ENCODE measurements at regions not wholly inside any gene's neighbourhood (a gene's known extent, or its start where the extent isn't known, plus 50 kb on each side); places are given as distances from the start of the nearest gene placed in this dataset.
A peak's percentile ranks its signal among the peaks of the same experiment; 100 is the strongest.

GRCh38 chr6:45721665-45722064 is 294.0 kb downstream of the CLIC5 start:
- POLR2A ChIA-PET: no interaction called here

GRCh38 chr6:45718871-45719270 is 296.8 kb downstream of the CLIC5 start:
- Mint-ChIP-seq H3K27me3 (peaks cover 0 to 4% of the 10 kb centered on the region in 2 donors), H3K36me3 (peaks cover 0 to 7% (median 6%) of the 10 kb centered on the region in 3 donors), H3K4me1 (peaks cover 10 to 15% (median 11%) of the 10 kb centered on the region in 3 donors), H3K27ac (no peak overlapping the region), H3K4me3 (no peak overlapping the region), H3K9me3 (peaks cover 0 to 7% (median 6%) of the 10 kb centered on the region in 5 donors)
- Histone ChIP-seq H3K4me1 (ENCODE audit: insufficient read depth, low read length) (peaks cover 5% of the 10 kb centered on the region), H3K27ac (ENCODE audit: low read depth, low read length) (no peak overlapping the region), H3K36me3 (ENCODE audit: insufficient read depth, low read length) (no peaks in the 10 kb centered on the region), H3K27me3 (ENCODE audit: insufficient read depth, low read length, poor library complexity, severe bottlenecking) (no peaks in the 10 kb centered on the region), H3K4me3 (ENCODE audit: low read length) (no peak overlapping the region), H3K9me3 (ENCODE audit: low read length) (no peaks in the 10 kb centered on the region)
- DNase-seq: no peak
- CTCF ChIA-PET: no interaction called here
- POLR2A ChIA-PET: interaction anchor here (1.0 kb wide), 1 partner anchor 158 kb away, joined by 5 read pairs; no protein-coding TSS in a partner anchor

More at GRCh38 chr6:45721665-45722064, 294.0 kb downstream of the CLIC5 start:
- no peaks in the 10 kb centered on the region for H3K36me3 ChIP-seq (ENCODE audit: insufficient read depth, low read length)
- H3K4me1 ChIP-seq (ENCODE audit: insufficient read depth, low read length): no peaks in the 10 kb centered on the region
- no peak overlapping the region for H3K4me3 ChIP-seq (ENCODE audit: low read length)
- Mint-ChIP-seq H3K27me3 (peaks cover 0 to 2% of the 10 kb centered on the region in 2 donors), H3K4me3 (no peak overlapping the region), H3K4me1 (no peaks in the 10 kb centered on the region), H3K9me3 (peaks cover 0 to 7% (median 6%) of the 10 kb centered on the region in 5 donors), H3K36me3 (peaks cover 0 to 7% (median 6%) of the 10 kb centered on the region in 3 donors), H3K27ac (peak overlapping the region in 1 of 8 donors; percentile 19)
- H3K27ac ChIP-seq (ENCODE audit: low read depth, low read length): no peak overlapping the region
- no peak for DNase-seq
- H3K27me3 ChIP-seq (ENCODE audit: insufficient read depth, low read length, poor library complexity, severe bottlenecking): no peaks in the 10 kb centered on the region
- H3K9me3 ChIP-seq (ENCODE audit: low read length): no peaks in the 10 kb centered on the region
- CTCF ChIA-PET: no interaction called here

- no peaks in the 10 kb centered on the region for H3K36me3 ChIP-seq (ENCODE audit: insufficient read depth, low read length)
- Mint-ChIP-seq H3K4me1 (peaks cover 10 to 17% (median 12%) of the 10 kb centered on the region in 3 donors), H3K36me3 (peaks cover 0 to 7% (median 5%) of the 10 kb centered on the region in 3 donors), H3K27me3 (peaks cover 0 to 4% of the 10 kb centered on the region in 2 donors), H3K27ac (no peak overlapping the region), H3K4me3 (no peak overlapping the region), H3K9me3 (peaks cover 0 to 5% (median 4%) of the 10 kb centered on the region in 5 donors)
- H3K9me3 ChIP-seq (ENCODE audit: low read length): no peaks in the 10 kb centered on the region
- ChIA-PET CTCF (no interaction called here), POLR2A (no interaction called here)
- H3K27me3 ChIP-seq (ENCODE audit: insufficient read depth, low read length, poor library complexity, severe bottlenecking): no peaks in the 10 kb centered on the region
- peaks cover 5% of the 10 kb centered on the region for H3K4me1 ChIP-seq (ENCODE audit: insufficient read depth, low read length)
- no peak overlapping the region for H3K27ac ChIP-seq (ENCODE audit: low read depth, low read length)
- DNase-seq: no peak
- H3K4me3 ChIP-seq (ENCODE audit: low read length): no peak overlapping the region
Measured at GRCh38 chr6:45718131-45718530, 297.5 kb downstream of the CLIC5 start.

GRCh38 chr6:45717715-45718114 is 297.9 kb downstream of the CLIC5 start:
- Mint-ChIP-seq H3K27me3 (peaks cover 0 to 4% of the 10 kb centered on the region in 2 donors), H3K4me3 (no peak overlapping the region), H3K9me3 (peaks cover 0 to under 1% (median under 1%) of the 10 kb centered on the region in 5 donors), H3K27ac (no peak overlapping the region), H3K4me1 (peaks cover 10 to 17% (median 12%) of the 10 kb centered on the region in 3 donors), H3K36me3 (peaks cover 0 to 3% (median 1%) of the 10 kb centered on the region in 3 donors)
- ChIA-PET POLR2A (no interaction called here), CTCF (no interaction called here)
- Histone ChIP-seq H3K9me3 (ENCODE audit: low read length) (no peaks in the 10 kb centered on the region), H3K4me3 (ENCODE audit: low read length) (no peak overlapping the region), H3K27ac (ENCODE audit: low read depth, low read length) (no peak overlapping the region), H3K4me1 (ENCODE audit: insufficient read depth, low read length) (peaks cover 5% of the 10 kb centered on the region), H3K27me3 (ENCODE audit: insufficient read depth, low read length, poor library complexity, severe bottlenecking) (no peaks in the 10 kb centered on the region), H3K36me3 (ENCODE audit: insufficient read depth, low read length) (no peaks in the 10 kb centered on the region)
- no peak for DNase-seq

GRCh38 chr6:45717027-45717426 is 298.6 kb downstream of the CLIC5 start:
- Histone ChIP-seq H3K36me3 (ENCODE audit: insufficient read depth, low read length) (no peaks in the 10 kb centered on the region), H3K4me3 (ENCODE audit: low read length) (no peak overlapping the region), H3K9me3 (ENCODE audit: low read length) (no peaks in the 10 kb centered on the region), H3K27ac (ENCODE audit: low read depth, low read length) (no peak overlapping the region), H3K4me1 (ENCODE audit: insufficient read depth, low read length) (peaks cover 5% of the 10 kb centered on the region), H3K27me3 (ENCODE audit: insufficient read depth, low read length, poor library complexity, severe bottlenecking) (no peaks in the 10 kb centered on the region)
- peaks cover 10 to 17% (median 12%) of the 10 kb centered on the region in 3 donors for H3K4me1 Mint-ChIP-seq
- peaks cover 0 to 2% (median 0%) of the 10 kb centered on the region in 3 donors for H3K36me3 Mint-ChIP-seq
- H3K4me3 Mint-ChIP-seq: no peak overlapping the region
- peaks cover 0 to 9% of the 10 kb centered on the region in 2 donors for H3K27me3 Mint-ChIP-seq
- no peak for DNase-seq
- H3K27ac Mint-ChIP-seq: no peak overlapping the region
- CTCF ChIA-PET: no interaction called here
- POLR2A ChIA-PET: no interaction called here
- H3K9me3 Mint-ChIP-seq: no peaks in the 10 kb centered on the region

- peaks cover 10 to 24% (median 18%) of the 10 kb centered on the region in 3 donors for H3K4me1 Mint-ChIP-seq
- no peak overlapping the region for H3K4me3 Mint-ChIP-seq
- H3K27ac Mint-ChIP-seq: no peak overlapping the region
- DNase-seq: no peak
- Histone ChIP-seq H3K36me3 (ENCODE audit: insufficient read depth, low read length) (no peaks in the 10 kb centered on the region), H3K4me1 (ENCODE audit: insufficient read depth, low read length) (peaks cover 5% of the 10 kb centered on the region), H3K27me3 (ENCODE audit: insufficient read depth, low read length, poor library complexity, severe bottlenecking) (no peaks in the 10 kb centered on the region), H3K4me3 (ENCODE audit: low read length) (no peak overlapping the region), H3K27ac (ENCODE audit: low read depth, low read length) (no peak overlapping the region), H3K9me3 (ENCODE audit: low read length) (no peaks in the 10 kb centered on the region)
- no peaks in the 10 kb centered on the region for H3K36me3 Mint-ChIP-seq
- CTCF ChIA-PET: interaction anchor here (0.9 to 3.7 kb wide), 7 partner anchors 11 to 1239 kb away, joined by 3 to 71 read pairs (median 8); partner anchors contain the start of gene SUPT3H
- H3K27me3 Mint-ChIP-seq: peaks cover 0 to 7% of the 10 kb centered on the region in 2 donors
- POLR2A ChIA-PET: no interaction called here
- H3K9me3 Mint-ChIP-seq: no peaks in the 10 kb centered on the region
Measured at GRCh38 chr6:45715508-45715803, 300.2 kb downstream of the CLIC5 start.

- H3K36me3 Mint-ChIP-seq: no peaks in the 10 kb centered on the region
- H3K36me3 ChIP-seq (ENCODE audit: insufficient read depth, low read length): no peaks in the 10 kb centered on the region
- H3K4me1 ChIP-seq (ENCODE audit: insufficient read depth, low read length): peaks cover 5% of the 10 kb centered on the region
- ChIA-PET POLR2A (interaction anchor here (0.9 to 1.2 kb wide), 2 partner anchors 293 to 1059 kb away, joined by 4 to 7 read pairs; no protein-coding TSS in a partner anchor), CTCF (interaction anchor here (0.6 to 3.7 kb wide), 34 partner anchors 8 to 1239 kb away, joined by 3 to 71 read pairs (median 3); partner anchors contain the start of gene SUPT3H)
- H3K4me1 Mint-ChIP-seq: peaks cover 10 to 29% (median 23%) of the 10 kb centered on the region in 3 donors
- no peaks in the 10 kb centered on the region for H3K9me3 Mint-ChIP-seq
- peaks cover 0 to 7% of the 10 kb centered on the region in 2 donors for H3K27me3 Mint-ChIP-seq
- no peaks in the 10 kb centered on the region for H3K27me3 ChIP-seq (ENCODE audit: insufficient read depth, low read length, poor library complexity, severe bottlenecking)
- peak overlapping the region in 6 of 7 donors; percentile 35 to 67 (median 58) for H3K4me3 Mint-ChIP-seq
- H3K27ac ChIP-seq (ENCODE audit: low read depth, low read length): no peak overlapping the region
- H3K4me3 ChIP-seq (ENCODE audit: low read length): no peak overlapping the region
- DNase-seq: peak; percentile 8 to 65 (median 57)
- peak overlapping the region in 3 of 8 donors; percentile 35 to 49 (median 42) for H3K27ac Mint-ChIP-seq
- no peaks in the 10 kb centered on the region for H3K9me3 ChIP-seq (ENCODE audit: low read length)
Measured at GRCh38 chr6:45714741-45715507, 300.7 kb downstream of the CLIC5 start.

All from CD8-positive, alpha-beta memory T cell (primary cell).